ENCODE measurements at regions not wholly inside any gene's neighbourhood (a gene's known extent, or its start where the extent isn't known, plus 50 kb on each side); places are given as distances from the start of the nearest gene placed in this dataset.

DNA sequence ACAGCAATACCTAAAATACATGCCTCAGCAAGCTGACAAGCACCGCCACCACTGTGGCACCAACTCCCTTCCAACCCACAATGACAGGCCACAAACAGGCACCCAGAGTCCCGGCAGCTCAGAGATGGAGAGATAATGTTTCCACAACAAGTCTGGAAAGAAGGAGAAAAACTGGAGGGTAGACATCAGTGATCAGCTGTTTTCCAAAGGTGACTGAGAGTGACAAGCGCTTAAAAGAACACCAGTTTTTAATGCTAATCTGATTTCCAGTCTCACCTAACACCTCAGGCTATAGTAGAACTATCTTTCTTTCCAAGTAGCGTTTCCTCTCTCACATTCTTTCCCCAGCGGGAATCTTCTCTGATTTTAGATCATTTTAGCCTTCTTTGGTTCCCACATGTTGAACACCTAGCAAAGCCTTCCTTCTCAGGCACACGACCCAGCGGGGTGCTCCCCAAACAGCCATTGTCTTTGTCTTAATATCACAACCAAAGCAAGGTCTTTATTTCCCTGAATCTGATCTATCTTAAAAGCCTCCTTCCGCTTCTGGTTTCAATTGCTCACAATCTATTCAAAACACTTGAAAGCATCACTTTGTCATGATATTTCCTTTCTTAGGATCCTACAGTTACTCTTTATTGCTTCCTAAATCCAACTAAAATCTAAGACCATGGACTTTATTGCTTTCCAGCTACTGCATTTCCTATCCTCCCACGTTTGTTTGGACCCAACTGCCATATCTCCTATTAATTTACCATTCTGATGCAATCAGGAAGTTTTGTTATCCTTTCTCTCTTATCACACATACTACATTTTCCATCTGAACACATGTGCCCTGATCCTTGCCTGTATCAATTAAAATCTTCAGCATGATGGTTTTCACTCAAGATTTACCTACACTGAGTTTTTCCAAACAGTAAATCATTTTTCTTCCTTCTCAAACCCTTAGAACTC lies 282.7 kb downstream of the ADGB start:
- no peak for ATAC-seq (replicated peaks)
- DNase-seq, result no peak
- Mint-ChIP-seq H3K9me3 (no peaks in the 10 kb centered on the region), H3K4me3 (no peak overlapping the region), H3K27ac (no peak overlapping the region), H3K36me3 (no peaks in the 10 kb centered on the region), H3K27me3 (peaks cover 0 to 13% of the 10 kb centered on the region in 2 donors), H3K4me1 (peaks cover 7 to 19% of the 10 kb centered on the region in 2 donors)

DNA sequence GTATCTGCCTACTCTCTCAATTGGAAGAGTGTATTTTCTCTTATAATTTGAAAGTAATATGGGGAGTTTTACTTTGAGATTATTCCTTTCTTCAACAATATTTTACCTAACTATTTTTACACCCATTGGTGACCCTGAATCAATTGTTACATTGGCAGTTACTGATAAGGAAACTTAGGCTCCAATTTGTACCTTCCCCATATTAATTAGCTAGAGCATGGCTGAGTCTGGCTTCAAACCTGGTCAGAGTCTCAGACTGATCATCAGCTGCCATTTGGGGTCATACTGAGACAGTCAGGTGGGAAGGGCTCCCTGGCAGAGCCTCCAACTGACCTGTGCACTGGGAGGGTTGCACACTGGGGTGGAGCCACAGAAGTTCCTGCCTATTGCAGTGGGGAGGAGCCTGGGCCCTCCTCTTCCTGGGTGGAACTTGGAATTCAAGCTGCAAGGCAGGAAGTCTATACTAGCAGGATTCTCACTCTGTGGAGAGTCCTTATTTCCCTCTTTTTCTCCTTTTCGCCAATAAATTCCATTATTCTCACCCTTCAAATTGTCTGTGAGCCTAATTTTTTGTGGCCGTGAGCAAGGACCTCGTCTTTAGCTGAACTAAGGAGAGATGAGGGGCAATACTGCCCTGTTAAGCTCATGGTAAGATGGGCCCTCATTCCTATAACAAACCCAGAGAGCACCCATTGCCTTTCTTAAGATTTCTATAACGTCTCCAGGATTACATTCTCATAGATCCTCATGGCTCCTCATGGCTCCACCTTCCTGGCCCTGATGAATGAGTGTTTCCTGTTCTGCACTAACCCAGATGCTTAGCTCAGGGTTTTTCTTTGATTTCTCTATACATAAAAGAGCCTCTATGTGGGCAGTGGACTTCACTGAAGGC lies 285.1 kb downstream of the ADGB start:
- ATAC-seq (replicated peaks) (no peak), DNase-seq (no peak)
- Mint-ChIP-seq H3K4me1 (peaks cover 0 to 2% of the 10 kb centered on the region in 2 donors), H3K36me3 (no peaks in the 10 kb centered on the region), H3K27ac (no peak overlapping the region), H3K27me3 (peaks cover 0 to 13% of the 10 kb centered on the region in 2 donors), H3K4me3 (no peak overlapping the region), H3K9me3 (no peaks in the 10 kb centered on the region)

DNA sequence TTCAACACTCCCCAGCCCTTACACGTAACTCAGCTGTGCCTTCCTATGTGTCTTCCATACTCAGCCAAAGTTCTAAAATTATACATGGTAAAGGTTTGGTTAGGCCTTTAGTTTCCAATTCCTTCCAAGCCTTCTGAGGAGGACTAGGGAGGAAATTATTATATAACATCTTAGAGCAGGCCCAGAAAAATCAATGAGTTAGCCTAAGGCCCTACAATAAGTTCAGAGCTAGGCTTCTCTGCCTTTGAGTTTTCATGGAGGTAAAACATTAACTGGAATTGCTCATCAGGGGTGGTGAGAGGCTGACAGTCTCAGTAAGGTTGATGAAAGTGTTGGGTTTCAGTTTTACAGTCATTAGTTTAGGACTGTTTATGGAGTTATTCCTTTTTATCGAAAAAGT lies 286.0 kb downstream of the ADGB start:
- Mint-ChIP-seq H3K9me3 (no peaks in the 10 kb centered on the region), H3K27ac (no peak overlapping the region), H3K36me3 (no peaks in the 10 kb centered on the region), H3K4me1 (no peaks in the 10 kb centered on the region), H3K27me3 (peaks cover 0 to 13% of the 10 kb centered on the region in 2 donors), H3K4me3 (no peak overlapping the region)
- DNase-seq (no peak), ATAC-seq (replicated peaks) (peak in 1 of 2 donors; percentile 38)

DNA sequence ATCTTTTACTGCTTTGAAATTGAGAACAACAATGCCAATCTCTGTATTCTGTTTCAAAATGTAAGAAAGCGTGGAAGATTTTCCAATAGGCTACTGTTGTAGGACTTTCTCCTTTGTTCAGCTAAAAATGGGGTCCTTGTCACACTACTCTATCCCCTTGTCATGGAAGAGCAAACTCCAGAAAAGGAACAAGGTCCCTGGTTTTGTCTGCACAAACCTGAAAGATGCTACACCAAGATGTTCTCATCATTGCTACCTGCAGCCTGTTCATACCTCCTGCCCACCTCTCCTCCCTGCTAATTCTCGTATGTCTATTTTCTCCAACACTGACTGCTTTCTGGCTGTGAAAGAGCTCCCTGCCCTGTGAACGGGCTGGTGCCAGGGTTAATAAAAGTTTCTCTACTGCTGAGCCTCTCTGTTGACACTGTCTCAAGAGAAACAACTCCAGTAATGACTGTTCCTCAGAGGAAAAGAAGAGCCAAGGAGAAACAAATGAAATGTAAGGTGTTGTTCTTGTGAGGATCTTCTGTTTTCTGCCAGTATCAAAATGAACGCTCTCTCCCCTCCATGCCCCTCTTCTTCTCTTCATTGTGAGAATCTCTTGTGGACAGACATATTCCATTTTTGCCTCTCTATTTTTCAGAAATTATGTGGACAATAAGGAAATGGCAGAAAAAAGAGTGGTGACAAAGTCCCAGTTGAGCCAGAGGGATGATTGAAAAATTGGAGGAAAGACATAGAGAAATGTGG lies 287.1 kb downstream of the ADGB start:
- no peak overlapping the region for H3K27ac Mint-ChIP-seq
- no peak overlapping the region for H3K4me3 Mint-ChIP-seq
- no peaks in the 10 kb centered on the region for H3K4me1 Mint-ChIP-seq
- H3K9me3 Mint-ChIP-seq, result no peaks in the 10 kb centered on the region
- no peaks in the 10 kb centered on the region for H3K36me3 Mint-ChIP-seq
- H3K27me3 Mint-ChIP-seq, result peaks cover 0 to 13% of the 10 kb centered on the region in 2 donors
- DNase-seq (no peak), ATAC-seq (replicated peaks) (no peak)

DNA sequence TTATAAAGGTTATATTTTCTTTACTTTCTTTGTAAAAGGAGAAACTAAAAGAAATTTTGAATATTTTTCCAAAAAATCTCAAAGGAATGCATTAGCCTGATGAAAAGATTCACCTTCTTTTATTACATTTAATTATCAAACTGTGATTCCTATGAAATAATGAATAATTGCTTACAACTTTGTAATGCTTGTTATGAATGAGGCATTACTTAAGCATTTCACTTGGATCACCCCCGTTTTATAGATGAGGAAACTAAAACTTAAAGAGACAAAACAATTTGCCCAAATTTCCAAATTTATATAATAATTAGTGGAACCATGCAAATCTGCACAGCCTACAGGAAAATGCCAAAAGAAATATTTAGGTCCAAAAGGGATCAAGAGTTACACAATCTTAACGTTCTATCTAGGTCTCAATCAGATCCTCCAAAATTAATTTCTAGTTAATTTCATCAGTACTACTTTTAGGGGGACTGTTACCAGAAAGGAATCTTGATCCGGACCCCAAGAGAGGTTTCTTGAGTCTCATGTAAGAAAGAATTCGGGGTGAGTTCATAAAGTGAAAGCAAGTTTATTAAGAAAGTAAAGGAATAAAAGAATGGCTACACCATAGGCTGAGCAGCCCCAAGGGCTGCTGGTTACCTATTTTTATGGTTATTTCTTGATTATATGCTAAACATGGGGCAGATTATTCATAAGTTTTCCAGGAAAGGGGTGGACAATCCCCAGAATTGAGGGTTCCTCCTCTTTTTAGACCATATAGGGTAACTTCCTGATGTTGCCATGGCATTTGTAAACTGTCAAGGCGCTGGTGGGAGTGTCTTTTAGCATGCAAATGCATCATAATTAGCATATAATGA lies 288.0 kb downstream of the ADGB start:
- no peak overlapping the region for H3K4me3 Mint-ChIP-seq
- peaks cover 0 to under 1% of the 10 kb centered on the region in 2 donors for H3K4me1 Mint-ChIP-seq
- no peaks in the 10 kb centered on the region for H3K36me3 Mint-ChIP-seq
- no peak overlapping the region for H3K27ac Mint-ChIP-seq
- peaks cover 0 to 11% of the 10 kb centered on the region in 2 donors for H3K27me3 Mint-ChIP-seq
- ATAC-seq (replicated peaks) (no peak), DNase-seq (no peak)
- H3K9me3 Mint-ChIP-seq, result no peaks in the 10 kb centered on the region

DNA sequence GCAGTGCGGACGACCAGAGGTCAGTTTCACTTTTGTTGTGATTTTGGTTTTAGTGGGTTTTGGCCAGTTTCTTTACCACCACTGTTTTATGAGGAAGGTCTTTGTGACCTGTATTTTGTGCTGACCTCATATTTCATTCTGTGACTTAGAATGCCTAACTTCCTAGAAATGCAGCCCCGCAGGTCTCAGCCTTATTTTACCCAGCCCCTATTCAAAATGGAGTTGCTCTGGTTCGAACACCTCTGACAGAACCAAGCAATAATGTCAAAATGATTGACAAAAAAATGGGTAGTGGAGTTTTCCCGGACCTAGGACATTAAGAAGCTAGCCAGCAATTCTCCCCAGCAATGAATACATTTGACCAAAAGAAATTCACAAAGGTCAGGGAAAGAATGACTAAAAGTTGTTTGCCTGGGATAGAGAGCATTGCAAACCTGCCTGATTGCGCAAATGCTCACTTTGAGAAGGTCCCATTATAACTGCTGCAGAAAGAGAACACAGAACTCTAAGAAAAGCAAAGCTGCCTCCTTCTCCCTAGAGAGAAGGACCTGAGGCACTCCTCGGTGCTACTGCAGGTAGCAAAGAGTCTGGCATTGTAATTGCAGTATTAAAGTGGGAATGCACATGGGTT lies 288.8 kb downstream of the ADGB start:
- H3K36me3 Mint-ChIP-seq, result no peaks in the 10 kb centered on the region
- DNase-seq (no peak), ATAC-seq (replicated peaks) (no peak)
- peaks cover 0 to 3% of the 10 kb centered on the region in 2 donors for H3K4me1 Mint-ChIP-seq
- H3K27me3 Mint-ChIP-seq, result peaks cover 0 to 8% of the 10 kb centered on the region in 2 donors
- H3K9me3 Mint-ChIP-seq, result no peaks in the 10 kb centered on the region
- H3K4me3 Mint-ChIP-seq, result no peak overlapping the region
- H3K27ac Mint-ChIP-seq, result no peak overlapping the region

DNA sequence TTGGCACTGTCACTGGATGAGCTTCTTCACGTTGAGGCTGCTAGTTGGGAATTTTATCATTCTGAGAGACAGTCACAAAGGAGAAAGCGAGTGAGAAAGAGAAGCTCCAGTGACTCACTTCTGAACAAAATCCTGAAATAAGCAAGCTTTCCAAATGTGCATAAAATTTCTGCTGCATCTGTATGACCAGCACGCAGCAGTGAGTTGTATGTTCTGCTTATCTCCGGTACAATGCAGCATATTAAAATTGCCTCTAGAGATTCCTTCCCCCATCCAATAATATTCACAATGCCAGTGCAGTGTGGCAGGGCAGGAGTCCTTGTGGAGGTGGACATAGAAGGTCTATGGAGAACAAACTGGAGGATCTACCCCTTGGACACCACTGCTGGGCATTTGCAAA lies 290.5 kb downstream of the ADGB start:
- H3K36me3 Mint-ChIP-seq, result no peaks in the 10 kb centered on the region
- H3K4me3 Mint-ChIP-seq, result no peak overlapping the region
- H3K9me3 Mint-ChIP-seq, result no peaks in the 10 kb centered on the region
- H3K27me3 Mint-ChIP-seq, result peaks cover 2 to 9% of the 10 kb centered on the region in 2 donors
- DNase-seq, result no peak
- no peak overlapping the region for H3K27ac Mint-ChIP-seq
- ATAC-seq (replicated peaks), result no peak
- H3K4me1 Mint-ChIP-seq, result peaks cover 0 to 4% of the 10 kb centered on the region in 2 donors

DNA sequence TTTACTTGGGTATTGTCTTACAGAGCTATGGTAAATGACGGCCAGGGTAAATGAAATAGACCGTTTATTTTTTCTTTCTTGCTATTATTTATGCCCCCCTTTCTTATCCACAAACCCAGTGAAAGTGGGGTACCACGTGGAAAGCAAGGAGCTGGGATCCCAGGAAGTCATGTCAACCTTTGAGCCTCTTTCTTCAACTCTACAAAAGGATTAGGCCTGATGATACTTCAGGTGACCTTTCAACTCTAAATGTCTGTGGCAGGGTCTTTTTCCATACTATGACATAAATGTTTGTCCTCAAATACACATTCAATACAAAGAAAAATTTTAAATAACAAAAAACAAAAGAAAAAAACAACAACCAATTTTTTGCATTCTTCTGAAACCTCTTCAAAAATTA lies 291.4 kb downstream of the ADGB start:
- Mint-ChIP-seq H3K27ac (no peak overlapping the region), H3K4me3 (no peak overlapping the region), H3K27me3 (peaks cover 11 to 18% of the 10 kb centered on the region in 2 donors), H3K9me3 (no peaks in the 10 kb centered on the region), H3K4me1 (peaks cover 0 to 4% of the 10 kb centered on the region in 2 donors), H3K36me3 (no peaks in the 10 kb centered on the region)
- no peak for DNase-seq
- no peak for ATAC-seq (replicated peaks)

DNA sequence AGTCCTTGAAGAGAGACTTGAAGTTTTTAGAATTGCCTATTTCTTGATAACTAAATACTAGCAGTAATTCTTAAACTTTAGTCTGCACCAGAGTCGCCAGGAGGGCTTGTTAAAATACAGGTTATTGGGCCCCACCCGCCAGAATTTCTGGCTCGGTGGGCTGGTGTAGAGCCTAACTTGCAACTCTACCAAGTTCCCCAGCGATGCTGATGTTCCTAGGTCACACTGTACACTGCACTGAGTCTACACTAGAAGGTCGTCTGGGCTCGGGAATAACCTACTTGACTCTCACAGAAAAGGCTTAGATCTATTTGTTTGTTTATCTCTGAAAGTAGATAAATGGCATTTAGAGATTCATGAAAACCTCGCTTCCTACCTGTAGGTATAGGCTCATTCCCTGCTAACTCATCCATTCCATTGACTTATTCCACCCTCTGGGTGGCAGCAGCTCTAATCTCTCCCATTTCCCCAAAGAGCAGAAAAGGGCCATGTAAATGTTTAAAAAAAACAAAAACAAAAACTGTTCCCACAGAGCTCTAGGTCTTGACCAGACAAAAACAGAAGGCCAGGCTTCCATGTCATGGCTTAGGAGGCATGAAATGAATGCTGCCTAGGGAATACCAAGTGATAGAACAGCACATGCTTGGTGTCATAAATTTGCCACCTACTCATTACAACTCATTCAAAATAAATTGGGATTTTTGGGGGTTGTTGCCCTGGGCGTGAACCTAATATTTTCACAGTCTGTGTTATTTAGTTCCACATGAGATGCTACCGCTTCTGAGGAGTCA lies 292.1 kb downstream of the ADGB start:
- no peak overlapping the region for H3K27ac Mint-ChIP-seq
- H3K9me3 Mint-ChIP-seq, result no peaks in the 10 kb centered on the region
- peaks cover 0 to 4% of the 10 kb centered on the region in 2 donors for H3K4me1 Mint-ChIP-seq
- H3K36me3 Mint-ChIP-seq, result no peaks in the 10 kb centered on the region
- H3K27me3 Mint-ChIP-seq, result peaks cover 13 to 16% of the 10 kb centered on the region in 2 donors
- H3K4me3 Mint-ChIP-seq, result no peak overlapping the region
- DNase-seq, result no peak
- no peak for ATAC-seq (replicated peaks)

DNA sequence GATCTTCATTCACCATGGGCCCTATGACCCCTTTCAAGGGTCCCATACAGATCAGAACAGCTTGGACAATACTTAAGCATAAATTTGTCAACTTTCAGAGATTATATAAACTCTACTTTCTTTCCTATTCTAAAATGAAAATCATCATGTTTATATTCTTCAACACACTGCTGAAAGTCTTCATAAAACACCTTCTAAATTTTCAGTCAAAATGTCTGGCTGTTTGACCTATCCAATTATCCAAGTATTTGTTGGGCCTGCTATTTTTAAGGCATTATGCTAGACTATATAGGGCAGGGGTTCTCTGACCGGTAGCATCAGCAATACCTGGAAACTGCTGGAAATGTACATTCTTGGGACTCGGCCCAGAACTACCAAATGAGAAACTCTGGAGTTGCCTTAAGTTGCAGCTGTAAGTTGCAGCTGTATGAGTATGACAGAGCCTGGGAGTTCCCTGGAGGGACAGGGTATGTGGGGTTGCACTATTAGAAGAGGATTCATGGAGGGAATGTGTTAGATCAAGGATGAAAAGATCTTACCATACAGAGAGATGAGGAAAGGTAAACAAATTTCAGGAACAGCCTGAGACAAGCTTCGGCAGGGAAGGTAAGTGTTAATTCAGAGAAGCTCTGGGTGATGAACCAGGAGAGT lies 293.0 kb downstream of the ADGB start:
- ATAC-seq (replicated peaks) (no peak), DNase-seq (no peak)
- H3K4me3 Mint-ChIP-seq, result no peak overlapping the region
- H3K27me3 Mint-ChIP-seq, result peaks cover 13 to 14% of the 10 kb centered on the region in 2 donors
- H3K4me1 Mint-ChIP-seq, result peaks cover 0 to 7% of the 10 kb centered on the region in 2 donors
- H3K27ac Mint-ChIP-seq, result no peak overlapping the region
- no peaks in the 10 kb centered on the region for H3K9me3 Mint-ChIP-seq
- no peaks in the 10 kb centered on the region for H3K36me3 Mint-ChIP-seq

DNA sequence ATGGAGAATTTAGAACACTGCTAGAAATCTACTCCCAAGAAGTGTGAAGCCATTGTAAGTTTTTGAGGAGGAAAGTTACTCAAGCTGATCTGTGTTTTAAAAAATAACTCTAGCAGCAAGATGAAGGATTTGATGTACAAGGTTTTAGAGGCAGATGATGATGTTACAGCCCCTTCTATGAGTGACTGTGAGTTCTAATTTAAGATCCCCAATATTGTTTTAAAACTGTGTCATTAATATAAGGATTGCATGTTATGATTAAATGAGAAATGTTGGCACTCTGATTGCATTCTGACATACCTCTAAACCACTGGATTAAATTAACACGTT lies 293.5 kb downstream of the ADGB start:
- no peak for DNase-seq
- peaks cover 0 to 7% of the 10 kb centered on the region in 2 donors for H3K4me1 Mint-ChIP-seq
- no peak overlapping the region for H3K4me3 Mint-ChIP-seq
- H3K9me3 Mint-ChIP-seq, result no peaks in the 10 kb centered on the region
- H3K27me3 Mint-ChIP-seq, result peaks cover 13 to 18% of the 10 kb centered on the region in 2 donors
- H3K36me3 Mint-ChIP-seq, result no peaks in the 10 kb centered on the region
- ATAC-seq (replicated peaks), result no peak
- no peak overlapping the region for H3K27ac Mint-ChIP-seq
